Naive B cell (primary cell): ENCODE measurements at regions not wholly inside any gene's neighbourhood (a gene's known extent, or its start where the extent isn't known, plus 50 kb on each side); places are given as distances from the start of the nearest gene placed in this dataset.
A peak's percentile ranks its signal among the peaks of the same experiment; 100 is the strongest.
"Not testable (repeated sequence)": the region's sequence is repeated elsewhere in the genome, so short reads cannot be mapped to it uniquely, and the experiment has no call there.

Experiments used
- ATAC-seq, 2 donors: fragments of 150-1000 bp; cut with Tn5 transposase; 2 replicates each; pipeline ENCODE4 v1.10.0; 2021; ENCODE audit warnings: low read depth in 2 of 2, mild to moderate bottlenecking in 2 of 2, moderate library complexity in 2 of 2
- DNase-seq: peaks from one replicate; pipeline ENCODE4 v3.0.0; 2022
- H3K27ac Mint-ChIP-seq, 6 donors: one replicate each; pipeline ENCODE4 v1.8.0; 2020 to 2022; ENCODE audit warnings: mild to moderate bottlenecking in 6 of 6, mixed read lengths in 6 of 6, moderate library complexity in 5 of 6, inconsistent platforms in 2 of 6
- H3K27me3 Mint-ChIP-seq, 3 donors: one replicate each; pipeline ENCODE4 v1.8.0; 2021 to 2022; ENCODE audit warnings: mixed read lengths in 3 of 3, mild to moderate bottlenecking in 1 of 3
- H3K36me3 Mint-ChIP-seq, 2 donors: one replicate each; pipeline ENCODE4 v1.8.0; 2020 to 2022; ENCODE audit warnings: mixed read lengths in 2 of 2, inconsistent platforms in 1 of 2, mild to moderate bottlenecking in 1 of 2
- H3K4me1 Mint-ChIP-seq, 3 donors: one replicate each; pipeline ENCODE4 v1.8.0; 2020 to 2022; ENCODE audit warnings: mixed read lengths in 3 of 3, inconsistent platforms in 1 of 3, mild to moderate bottlenecking in 1 of 3, moderate library complexity in 1 of 3
- H3K4me3 Mint-ChIP-seq, 8 donors: one replicate each; pipeline ENCODE4 v1.8.0; 2020 to 2022; ENCODE audit warnings: mild to moderate bottlenecking in 8 of 8, mixed read lengths in 8 of 8, moderate library complexity in 8 of 8, inconsistent platforms in 2 of 8
- H3K9me3 Mint-ChIP-seq, 7 donors: one replicate each; pipeline ENCODE4 v1.8.0; 2020 to 2022; ENCODE audit warnings: mixed read lengths in 7 of 7, mild to moderate bottlenecking in 5 of 7, inconsistent platforms in 2 of 7, moderate library complexity in 1 of 7

- peaks cover 0 to 6% (median 6%) of the 10 kb centered on the region in 3 donors for H3K27me3 Mint-ChIP-seq
- no peak overlapping the region for H3K27ac Mint-ChIP-seq
- H3K36me3 Mint-ChIP-seq: no peaks in the 10 kb centered on the region
- ATAC-seq: no peak
- no peaks in the 10 kb centered on the region for H3K4me1 Mint-ChIP-seq
- no peak overlapping the region for H3K4me3 Mint-ChIP-seq
- H3K9me3 Mint-ChIP-seq: no peaks in the 10 kb centered on the region
- DNase-seq: no peak
These were observed 296.6 kb downstream of the HGF start for GRCh38 chr7:81473236-81473635.

DNA sequence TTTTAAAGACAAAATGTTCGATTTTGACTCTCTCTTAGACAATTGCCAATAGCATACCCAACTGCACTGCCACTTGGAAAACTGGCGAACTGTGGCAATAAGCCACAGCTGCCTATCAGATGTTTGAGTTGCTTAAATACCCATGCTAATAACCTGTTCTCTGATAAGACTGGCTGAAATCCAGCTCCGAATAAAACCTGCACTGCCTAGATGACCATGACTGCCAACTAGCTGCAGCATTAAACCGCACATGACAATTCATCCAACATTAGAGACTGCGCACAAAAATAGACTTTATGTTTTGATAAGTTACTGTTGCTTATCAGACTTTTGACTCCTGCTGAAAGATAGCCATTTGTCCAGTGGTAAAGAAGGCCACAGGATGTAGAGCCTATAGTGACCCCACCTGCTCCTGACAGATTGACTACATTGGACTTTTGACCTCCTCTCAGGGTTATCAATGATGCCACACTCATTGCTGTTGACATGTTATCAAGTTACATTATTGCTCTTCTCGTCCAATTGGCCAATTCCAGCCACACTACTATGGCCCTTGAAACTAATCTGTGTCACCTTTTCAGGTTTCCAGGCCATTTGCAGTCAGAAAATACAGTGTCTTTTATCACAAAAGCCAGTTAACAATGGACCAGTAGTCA, 299.0 kb downstream of the HGF start:
- Mint-ChIP-seq H3K27ac (no peak overlapping the region), H3K36me3 (no peaks in the 10 kb centered on the region), H3K9me3 (no peaks in the 10 kb centered on the region), H3K27me3 (peaks cover 0 to 6% (median 6%) of the 10 kb centered on the region in 3 donors), H3K4me3 (no peak overlapping the region), H3K4me1 (no peaks in the 10 kb centered on the region)
- no peak for DNase-seq
- no peak for ATAC-seq

GRCh38 chr7:81469869-81470723, 299.8 kb downstream of the HGF start:
- DNase-seq: no peak
- ATAC-seq: no peak
- Mint-ChIP-seq H3K27ac (no peak overlapping the region), H3K4me1 (no peaks in the 10 kb centered on the region), H3K9me3 (no peaks in the 10 kb centered on the region), H3K4me3 (no peak overlapping the region), H3K36me3 (no peaks in the 10 kb centered on the region), H3K27me3 (peaks cover 0 to 6% (median 6%) of the 10 kb centered on the region in 3 donors)

- ATAC-seq (no peak), DNase-seq (no peak)
- H3K36me3 Mint-ChIP-seq: no peaks in the 10 kb centered on the region
- H3K4me3 Mint-ChIP-seq: no peak overlapping the region
- no peaks in the 10 kb centered on the region for H3K4me1 Mint-ChIP-seq
- H3K27ac Mint-ChIP-seq: no peak overlapping the region
- H3K9me3 Mint-ChIP-seq: no peaks in the 10 kb centered on the region
- H3K27me3 Mint-ChIP-seq: peaks cover 0 to 6% (median 6%) of the 10 kb centered on the region in 3 donors
These were observed 300.5 kb downstream of the HGF start for GRCh38 chr7:81469153-81469868.

DNA sequence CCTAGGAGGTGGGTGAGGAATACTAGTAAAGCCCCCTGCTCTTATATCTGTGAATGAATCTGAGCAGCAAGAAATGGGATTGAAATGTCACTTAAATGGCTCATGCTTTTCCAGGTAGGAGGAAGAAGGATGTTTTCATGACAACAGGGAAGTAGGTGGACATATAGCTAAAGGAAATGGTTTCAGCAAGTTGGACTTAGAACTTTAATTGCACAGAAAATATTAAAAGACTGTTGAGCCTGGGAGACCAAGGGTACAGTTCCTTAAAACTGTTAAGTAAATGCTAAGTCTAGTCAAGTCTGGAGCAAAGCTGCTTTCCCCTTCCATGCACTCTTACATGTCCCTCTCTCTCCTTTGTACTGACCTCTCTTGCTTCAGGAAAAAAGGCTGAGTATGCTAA, 301.3 kb downstream of the HGF start:
- Mint-ChIP-seq H3K27ac (no peak overlapping the region), H3K4me1 (no peaks in the 10 kb centered on the region), H3K27me3 (peaks cover 0 to 6% (median 6%) of the 10 kb centered on the region in 3 donors), H3K36me3 (no peaks in the 10 kb centered on the region), H3K4me3 (no peak overlapping the region), H3K9me3 (no peaks in the 10 kb centered on the region)
- DNase-seq: no peak
- no peak for ATAC-seq

GRCh38 chr7:81467964-81468363, 301.9 kb downstream of the HGF start:
- Mint-ChIP-seq H3K9me3 (no peaks in the 10 kb centered on the region), H3K36me3 (no peaks in the 10 kb centered on the region), H3K27ac (no peak overlapping the region), H3K4me1 (no peaks in the 10 kb centered on the region), H3K27me3 (peaks cover 0 to 6% (median 6%) of the 10 kb centered on the region in 3 donors), H3K4me3 (no peak overlapping the region)
- no peak for DNase-seq
- no peak for ATAC-seq

DNA sequence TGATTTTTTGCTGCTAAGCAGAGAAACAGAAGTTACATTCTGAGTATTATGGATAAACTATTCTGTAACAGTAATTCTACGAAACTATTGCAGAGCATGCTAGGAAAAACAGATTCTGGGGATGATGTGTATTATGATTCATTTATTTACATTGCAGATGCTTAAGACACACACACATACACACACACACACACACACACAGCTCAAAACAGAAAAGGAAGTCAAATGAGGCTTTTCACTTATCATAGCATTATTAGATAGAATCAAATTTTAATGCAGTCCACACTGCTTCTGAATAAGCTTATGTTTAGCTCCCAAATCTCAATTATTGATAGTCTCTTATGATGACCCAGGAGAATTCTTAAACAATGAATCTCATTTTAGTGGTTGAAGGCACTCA, 307.2 kb downstream of the HGF start:
- Mint-ChIP-seq H3K27ac (no peak overlapping the region), H3K4me3 (no peak overlapping the region), H3K36me3 (no peaks in the 10 kb centered on the region), H3K27me3 (no peaks in the 10 kb centered on the region), H3K4me1 (peaks cover 0 to 5% (median 0%) of the 10 kb centered on the region in 3 donors), H3K9me3 (no peaks in the 10 kb centered on the region)
- ATAC-seq (no peak), DNase-seq (no peak)

DNA sequence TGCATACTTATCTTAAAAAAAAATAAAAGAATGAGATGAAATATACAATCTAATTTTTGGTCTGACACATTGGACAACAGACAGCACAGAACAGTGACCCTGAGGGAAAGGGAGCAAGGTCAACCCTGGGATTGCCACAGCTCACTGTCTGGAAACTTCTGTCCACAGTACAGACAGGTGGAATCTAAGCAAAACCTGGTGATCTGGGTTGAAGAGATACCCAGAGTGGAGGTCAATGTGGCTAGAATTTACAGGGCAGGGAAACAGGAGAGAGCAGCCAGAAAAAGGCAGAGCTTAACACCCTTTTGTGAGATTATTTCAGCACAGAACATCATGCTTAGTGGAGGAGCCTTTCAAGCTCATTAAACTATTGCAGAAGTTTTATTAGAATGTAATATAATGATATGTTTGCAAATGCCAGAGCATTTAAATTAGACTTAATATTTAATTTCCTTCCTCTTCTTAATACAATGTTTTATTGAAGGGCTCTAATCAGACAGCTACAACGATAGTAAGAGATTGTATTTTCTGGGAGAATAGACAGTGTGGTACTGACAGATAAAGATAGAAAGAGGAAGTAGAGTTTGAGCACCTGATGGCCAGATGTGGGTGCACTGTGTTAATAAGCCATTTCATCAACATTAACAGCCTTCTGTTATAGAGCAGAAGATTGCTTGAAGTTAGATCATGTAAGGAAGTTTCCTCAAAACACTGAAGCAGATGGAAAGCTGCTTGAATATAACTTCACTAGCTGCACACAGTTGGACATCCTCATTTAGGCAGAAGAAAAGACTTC, 309.4 kb downstream of the HGF start:
- Mint-ChIP-seq H3K9me3 (no peaks in the 10 kb centered on the region), H3K4me3 (no peak overlapping the region), H3K36me3 (no peaks in the 10 kb centered on the region), H3K4me1 (peaks cover 0 to 5% (median 0%) of the 10 kb centered on the region in 3 donors), H3K27me3 (no peaks in the 10 kb centered on the region), H3K27ac (no peak overlapping the region)
- ATAC-seq (peak in 1 of 2 donors; percentile 56), DNase-seq (no peak)

DNA sequence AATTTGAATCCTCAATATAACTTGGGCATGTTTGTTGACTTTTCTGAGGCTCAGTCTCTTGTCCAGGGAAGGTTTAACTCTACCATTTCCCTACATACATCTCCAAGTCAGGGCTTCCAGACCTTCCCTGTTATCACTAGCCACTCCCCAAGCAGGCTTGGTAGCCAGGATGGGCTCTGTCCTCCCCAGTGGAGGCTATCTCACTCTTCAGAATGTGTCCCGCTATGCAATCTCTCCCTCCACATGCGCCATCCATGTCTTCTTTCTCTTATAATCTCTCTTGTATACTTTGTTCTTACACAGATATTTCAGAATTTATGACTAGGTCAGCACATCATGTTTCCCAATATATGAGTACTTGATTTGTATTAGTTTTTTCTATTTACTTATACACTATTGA, 310.4 kb downstream of the HGF start:
- ATAC-seq: no peak
- Mint-ChIP-seq H3K27me3 (no peaks in the 10 kb centered on the region), H3K9me3 (peaks cover 0 to 1% (median 0%) of the 10 kb centered on the region in 7 donors), H3K4me1 (peaks cover 0 to 5% (median 0%) of the 10 kb centered on the region in 3 donors), H3K4me3 (no peak overlapping the region), H3K36me3 (no peaks in the 10 kb centered on the region), H3K27ac (no peak overlapping the region)
- no peak for DNase-seq

DNA sequence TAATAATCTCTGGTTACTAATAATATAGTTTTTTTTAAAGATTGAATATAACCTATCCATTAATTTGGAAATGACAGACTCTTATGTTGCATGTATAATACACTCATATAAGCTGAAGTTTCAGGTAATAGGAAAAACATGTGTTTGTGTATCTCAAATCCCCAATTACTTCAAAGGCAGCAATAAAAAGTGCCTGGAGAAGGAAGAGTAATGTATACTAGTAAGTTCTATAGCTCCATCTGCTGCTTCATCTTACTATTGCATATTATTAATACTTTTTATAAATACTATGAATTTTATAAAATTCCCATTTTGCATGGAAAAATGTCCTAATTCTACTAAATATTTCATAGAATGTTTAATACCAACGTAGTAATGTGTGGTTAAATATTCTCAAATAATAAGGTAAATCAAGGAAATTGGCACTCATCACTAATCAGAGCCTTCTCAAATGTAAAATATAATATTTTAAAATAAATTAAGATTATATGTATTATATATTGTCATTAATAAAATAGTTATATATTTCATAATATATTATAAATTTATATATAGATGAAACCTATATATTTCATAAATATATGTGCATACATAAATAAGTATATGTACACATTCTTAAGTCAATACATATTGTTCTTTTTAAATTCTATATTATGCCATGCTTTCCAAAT, 311.9 kb downstream of the HGF start:
- DNase-seq (no peak), ATAC-seq (no peak)
- peaks cover 0 to 3% (median 0%) of the 10 kb centered on the region in 7 donors for H3K9me3 Mint-ChIP-seq
- no peak overlapping the region for H3K4me3 Mint-ChIP-seq
- H3K27ac Mint-ChIP-seq: no peak overlapping the region
- peaks cover 0 to 5% (median 0%) of the 10 kb centered on the region in 3 donors for H3K4me1 Mint-ChIP-seq
- no peaks in the 10 kb centered on the region for H3K27me3 Mint-ChIP-seq
- no peaks in the 10 kb centered on the region for H3K36me3 Mint-ChIP-seq

DNA sequence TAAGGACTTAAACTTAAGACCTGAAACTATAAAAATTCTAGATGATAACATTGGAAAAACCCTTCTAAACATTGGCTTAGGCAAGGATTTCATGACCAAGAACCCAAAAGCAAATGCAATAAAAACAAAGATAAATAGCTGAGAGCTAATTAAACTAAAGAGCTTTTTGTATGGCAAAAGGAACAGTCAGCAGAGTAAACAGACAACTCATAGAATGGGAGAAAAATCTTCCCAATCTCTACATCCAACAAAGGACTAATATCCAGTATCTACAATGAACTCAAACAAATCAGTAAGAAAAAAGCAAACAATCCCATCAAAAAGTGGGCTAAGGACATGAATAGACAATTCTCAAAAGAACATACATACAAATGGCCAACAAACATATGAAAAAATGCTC, 316.1 kb downstream of the HGF start:
- H3K27me3 Mint-ChIP-seq, DNase-seq, H3K27ac Mint-ChIP-seq, ATAC-seq, H3K36me3 Mint-ChIP-seq, H3K4me3 Mint-ChIP-seq, H3K4me1 Mint-ChIP-seq, H3K9me3 Mint-ChIP-seq: not testable (repeated sequence)

DNA sequence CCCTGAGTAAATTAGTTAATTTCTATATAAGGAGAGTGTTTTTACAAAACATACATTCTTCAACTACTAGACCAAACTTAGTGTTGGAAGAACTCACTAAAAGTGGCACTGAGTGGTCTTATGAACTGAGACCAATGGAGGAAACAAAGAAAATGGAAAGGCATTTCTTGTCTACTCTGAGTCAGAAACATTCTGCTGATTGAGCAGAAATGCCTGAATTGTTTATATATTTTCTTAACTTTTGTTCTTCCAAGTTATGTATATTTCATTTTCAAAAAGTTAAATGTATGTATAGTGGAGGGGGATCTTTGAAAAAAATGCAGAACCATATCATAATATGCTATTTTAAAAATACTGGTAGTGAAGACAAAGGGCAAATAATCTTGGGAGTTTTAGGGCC, 320.7 kb downstream of the HGF start:
- H3K4me1 Mint-ChIP-seq: no peaks in the 10 kb centered on the region
- no peaks in the 10 kb centered on the region for H3K36me3 Mint-ChIP-seq
- ATAC-seq: no peak
- H3K27me3 Mint-ChIP-seq: no peaks in the 10 kb centered on the region
- H3K27ac Mint-ChIP-seq: no peak overlapping the region
- no peaks in the 10 kb centered on the region for H3K9me3 Mint-ChIP-seq
- no peak for DNase-seq
- H3K4me3 Mint-ChIP-seq: no peak overlapping the region
